ENCODE measurements at regions not wholly inside any gene's neighbourhood (a gene's known extent, or its start where the extent isn't known, plus 50 kb on each side); places are given as distances from the start of the nearest gene placed in this dataset.

DNA sequence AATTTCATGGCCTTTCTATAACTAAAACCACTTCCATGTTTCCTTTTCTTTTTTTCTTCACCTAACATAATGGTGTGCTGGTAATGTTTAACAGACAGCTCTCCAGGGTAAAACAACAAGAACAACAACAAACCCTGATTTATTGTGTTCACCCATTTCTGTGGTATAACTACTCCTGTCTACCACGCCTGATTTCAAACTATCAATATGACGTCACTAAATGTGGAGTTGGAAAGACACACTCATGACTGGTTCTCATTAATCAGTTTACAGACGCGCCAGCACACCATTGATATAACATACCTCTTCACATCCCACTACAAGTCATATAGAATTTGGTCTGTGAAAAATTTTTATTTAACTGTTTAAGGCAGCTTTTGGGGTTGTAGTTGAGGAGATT, 142.9 kb downstream of the ARRDC3 start:
- DNase-seq: no peak

DNA sequence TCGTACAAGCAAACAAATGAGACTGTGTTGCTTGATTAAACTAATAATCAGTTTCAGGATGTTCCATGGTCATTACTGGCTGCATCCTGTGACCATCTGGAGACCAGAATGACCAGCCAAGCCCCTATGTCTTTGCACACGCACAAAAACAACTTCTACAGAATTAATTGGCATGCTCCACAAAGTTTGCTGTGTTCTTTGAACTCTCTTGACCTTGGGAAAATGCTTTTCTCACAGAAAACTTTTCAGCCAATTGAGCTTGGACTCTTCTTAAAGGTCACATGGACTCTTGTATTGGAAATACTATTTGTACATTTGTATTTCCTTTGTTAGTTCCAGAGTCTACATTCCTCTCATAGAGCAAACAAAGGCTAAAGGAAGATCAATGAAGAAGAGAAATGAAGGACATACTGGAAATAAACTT, 147.8 kb downstream of the ARRDC3 start:
- DNase-seq: no peak

DNA sequence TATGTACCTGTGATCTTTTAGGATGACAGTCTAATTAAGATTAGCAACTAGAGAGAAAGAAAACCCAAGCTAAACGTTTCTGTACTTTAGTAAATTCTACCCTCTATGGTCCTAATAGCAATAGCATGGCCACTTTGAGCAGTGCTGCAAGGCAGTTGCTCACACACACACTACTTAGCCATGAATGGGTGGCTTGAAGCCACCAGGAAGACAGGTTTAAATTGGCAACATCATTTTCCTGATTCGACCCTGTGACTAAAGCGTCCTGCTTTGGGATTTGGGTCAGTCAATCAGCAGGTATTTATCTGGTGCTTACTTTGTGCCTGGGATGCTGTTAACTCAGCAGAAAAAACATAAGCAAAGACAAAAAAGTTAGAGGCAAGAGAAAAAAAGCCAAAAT, 150.6 kb downstream of the ARRDC3 start:
- no peak for DNase-seq

DNA sequence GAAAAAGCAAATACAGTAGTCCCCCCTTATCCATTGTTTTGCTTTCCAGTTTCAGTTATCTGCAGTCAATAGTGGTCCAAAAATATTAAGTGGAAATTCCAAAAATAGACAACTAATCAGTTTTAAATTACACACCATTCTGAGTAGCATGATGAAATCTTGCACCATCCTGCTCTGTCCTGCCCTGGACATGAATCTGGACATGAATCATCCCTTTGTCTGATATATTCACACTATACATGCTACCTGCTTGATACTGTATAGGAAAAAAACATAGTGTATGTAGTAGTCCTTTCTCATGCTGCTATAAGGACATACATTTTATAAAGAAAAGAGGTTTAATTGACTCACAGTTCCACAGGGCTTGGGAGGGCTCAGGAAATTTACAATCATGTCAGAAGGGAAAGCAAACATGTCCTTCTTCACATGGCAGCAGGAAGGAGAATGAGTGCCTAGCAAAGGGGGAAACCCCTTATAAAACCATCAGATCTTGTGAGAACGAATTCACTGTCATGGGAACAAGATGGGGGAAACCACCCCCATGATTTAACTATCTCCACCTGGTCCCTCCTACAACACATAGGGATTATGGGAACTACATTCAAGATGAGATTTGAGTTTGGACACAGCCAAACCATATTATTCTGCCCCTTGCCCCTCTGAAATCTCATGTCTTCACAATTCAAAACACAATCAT, 153.9 kb downstream of the ARRDC3 start:
- no peak for DNase-seq

DNA sequence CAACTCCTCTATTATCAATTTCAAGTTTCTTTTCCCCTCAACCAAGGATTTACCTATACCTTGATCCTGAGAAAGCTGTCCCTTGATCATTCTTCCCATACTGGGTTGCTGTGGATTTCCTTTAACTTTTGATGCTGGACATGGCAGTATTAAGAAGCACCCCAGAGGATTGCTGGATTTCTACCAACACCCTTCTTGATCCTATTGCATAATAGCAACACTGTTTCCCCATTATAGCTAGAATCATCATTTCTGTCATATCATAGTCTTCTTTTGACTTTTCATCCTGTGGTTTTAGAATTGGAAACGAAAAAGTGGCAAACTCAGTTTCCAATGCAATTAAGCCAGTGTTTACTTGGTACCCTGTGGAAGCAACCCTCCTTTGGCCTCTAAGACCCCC, 154.9 kb downstream of the ARRDC3 start:
- no peak for DNase-seq

DNA sequence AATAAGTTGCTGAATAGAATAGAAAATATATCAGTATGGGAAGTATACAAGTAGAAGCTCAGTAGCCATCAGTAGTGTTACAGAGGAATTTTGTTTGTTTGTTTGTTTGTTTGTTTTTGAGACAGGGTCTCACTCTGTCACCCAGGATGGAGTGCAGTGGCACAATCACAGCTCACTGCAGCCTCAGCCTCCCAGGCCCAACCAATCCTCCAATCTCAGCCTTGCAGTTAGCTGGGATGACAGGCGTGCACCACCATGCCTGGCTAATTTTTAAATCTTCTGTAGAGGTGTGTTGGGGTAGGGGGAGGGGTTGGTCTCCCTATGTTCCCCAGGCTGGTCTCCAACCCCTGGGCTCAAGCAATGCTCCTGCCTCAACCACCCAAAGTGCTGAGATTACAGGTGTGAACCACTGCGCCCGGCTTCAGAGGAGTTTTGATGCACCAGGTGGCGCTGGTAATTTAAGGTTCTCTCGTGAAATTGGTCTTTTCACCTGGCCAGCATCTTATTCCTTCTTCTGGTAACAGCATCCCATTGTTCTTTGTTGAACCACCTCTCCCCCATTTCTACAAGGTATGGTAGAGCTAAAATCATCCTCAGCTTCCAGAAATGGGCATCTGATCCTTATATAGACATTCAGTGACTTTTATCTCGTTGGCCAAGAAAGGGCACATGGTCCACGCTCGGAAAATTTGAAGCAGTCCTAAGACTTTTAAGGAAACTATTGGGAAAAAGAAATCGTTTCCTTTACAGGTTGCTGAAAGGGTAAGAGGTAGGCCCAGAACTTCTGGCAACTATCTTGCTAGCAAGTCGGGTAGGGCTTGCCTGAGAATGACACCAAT, 157.1 kb downstream of the ARRDC3 start:
- peak; percentile 44 for DNase-seq

DNA sequence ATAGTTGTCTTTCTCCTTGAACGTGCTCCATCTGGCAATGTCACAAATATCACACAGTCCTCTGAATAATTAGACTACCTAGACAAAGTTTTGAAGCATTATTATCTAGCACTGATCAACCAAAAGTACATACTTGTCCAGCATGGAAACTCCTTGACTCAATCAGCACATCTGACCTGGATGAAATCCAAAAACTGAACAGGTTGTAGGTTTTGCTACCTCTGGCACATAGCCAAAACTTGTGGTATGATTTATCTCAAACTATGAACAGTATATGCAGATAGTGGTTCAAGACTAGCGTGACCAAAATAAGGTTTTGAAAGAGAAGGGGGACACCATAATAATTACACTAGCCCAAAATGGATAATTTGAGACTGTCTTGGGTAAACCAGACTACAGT, 158.1 kb downstream of the ARRDC3 start:
- peak; percentile 33 for DNase-seq

DNA sequence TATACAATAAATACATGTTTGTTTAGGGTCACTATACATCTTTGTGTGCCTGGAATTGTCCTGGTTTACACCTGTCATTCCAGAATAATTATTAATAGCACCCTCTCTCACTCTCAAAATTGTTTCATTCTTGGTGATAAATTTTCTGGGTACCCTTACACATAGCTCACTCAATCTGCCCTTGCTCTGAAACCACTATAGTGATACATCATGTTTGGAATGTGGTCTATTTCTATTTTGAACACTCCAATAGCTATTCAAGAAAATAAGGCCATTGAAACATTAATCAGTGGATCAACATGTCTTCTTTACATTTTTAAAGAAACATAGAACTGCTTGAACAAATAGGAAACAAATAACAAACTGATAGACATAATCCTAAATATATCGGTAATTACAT, 158.7 kb downstream of the ARRDC3 start:
- no peak for DNase-seq

DNA sequence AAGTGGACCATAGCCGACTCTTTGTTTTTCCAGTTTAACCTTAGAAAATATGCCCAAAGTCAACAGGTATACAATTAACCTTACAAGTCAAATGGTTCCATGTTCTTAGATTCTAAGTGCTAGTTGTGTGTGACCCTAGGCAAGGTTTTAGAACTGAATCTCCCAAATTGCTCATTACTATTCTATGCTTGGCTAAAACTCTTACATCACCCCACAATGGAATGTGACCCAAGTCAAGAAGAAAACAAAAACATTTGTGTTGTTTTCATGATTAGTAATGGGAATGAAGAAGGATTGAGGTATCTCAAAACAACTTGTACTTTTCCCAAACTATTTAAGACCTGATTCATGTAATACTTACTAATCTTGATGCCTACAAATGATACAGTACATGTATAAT, 159.2 kb downstream of the ARRDC3 start:
- no peak for DNase-seq

DNA sequence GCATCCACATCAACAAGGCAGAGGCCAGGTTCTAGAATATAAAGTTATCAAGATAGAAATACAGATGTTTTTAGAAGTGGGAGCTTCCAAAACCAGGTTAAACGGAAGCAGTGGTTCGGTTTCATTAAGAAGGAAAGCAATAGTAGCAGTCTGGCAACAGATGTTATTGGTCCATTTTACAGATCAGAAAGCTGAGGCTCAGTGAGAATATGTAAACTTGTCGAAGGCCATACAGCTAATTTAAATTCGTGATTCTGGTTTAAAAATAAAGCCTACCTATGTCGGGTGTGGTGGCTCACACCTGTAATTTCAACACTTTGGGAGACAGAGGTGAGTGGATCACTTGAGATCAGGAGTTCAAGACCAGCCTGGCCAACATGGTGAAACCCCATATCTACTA, 160.6 kb downstream of the ARRDC3 start:
- no peak for DNase-seq

DNA sequence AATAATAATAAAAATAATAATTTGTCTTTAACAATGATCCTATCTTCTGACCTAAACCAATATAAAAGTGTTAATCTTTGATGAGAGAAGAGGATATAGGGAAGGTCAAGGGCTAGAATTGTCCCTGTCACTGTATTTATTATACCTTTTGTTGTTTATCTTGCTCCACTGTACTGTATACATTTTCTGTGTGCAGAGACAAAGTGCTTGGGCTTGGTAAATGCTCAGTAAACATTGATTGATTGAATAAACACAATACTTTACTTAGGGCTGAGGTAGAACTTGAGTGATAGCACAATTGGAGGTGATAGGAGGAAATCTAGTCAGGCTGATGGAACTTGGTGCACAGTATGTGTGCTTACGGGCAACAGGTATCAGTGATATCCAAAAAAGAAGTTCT, 161.2 kb downstream of the ARRDC3 start:
- DNase-seq: no peak

DNA sequence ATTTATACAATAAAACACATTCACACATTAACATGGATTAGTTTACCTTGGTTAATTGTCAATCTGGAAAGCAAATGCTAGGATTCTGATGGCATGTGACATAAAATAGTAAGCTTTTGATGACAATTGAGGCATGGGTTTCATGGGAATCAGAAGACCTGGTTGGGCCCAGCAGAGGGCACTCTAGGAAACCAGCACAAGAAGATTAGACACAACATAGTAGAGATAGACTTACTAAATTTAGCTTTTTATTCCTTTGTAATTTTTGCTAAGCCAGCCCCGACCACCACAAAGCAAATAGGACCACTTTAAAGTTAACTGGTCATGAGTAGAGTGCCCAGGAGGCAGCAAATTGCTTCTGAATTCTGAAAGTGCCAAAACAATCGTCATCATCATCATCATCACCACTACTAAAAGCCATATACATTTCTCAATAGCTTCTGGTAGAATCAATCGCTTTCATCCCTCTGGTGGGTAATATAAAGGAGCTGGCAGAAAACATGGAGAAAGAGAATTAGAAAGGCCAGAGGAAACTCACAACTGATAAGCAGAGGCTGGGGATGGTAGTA, 163.2 kb downstream of the ARRDC3 start:
- DNase-seq: no peak

DNA sequence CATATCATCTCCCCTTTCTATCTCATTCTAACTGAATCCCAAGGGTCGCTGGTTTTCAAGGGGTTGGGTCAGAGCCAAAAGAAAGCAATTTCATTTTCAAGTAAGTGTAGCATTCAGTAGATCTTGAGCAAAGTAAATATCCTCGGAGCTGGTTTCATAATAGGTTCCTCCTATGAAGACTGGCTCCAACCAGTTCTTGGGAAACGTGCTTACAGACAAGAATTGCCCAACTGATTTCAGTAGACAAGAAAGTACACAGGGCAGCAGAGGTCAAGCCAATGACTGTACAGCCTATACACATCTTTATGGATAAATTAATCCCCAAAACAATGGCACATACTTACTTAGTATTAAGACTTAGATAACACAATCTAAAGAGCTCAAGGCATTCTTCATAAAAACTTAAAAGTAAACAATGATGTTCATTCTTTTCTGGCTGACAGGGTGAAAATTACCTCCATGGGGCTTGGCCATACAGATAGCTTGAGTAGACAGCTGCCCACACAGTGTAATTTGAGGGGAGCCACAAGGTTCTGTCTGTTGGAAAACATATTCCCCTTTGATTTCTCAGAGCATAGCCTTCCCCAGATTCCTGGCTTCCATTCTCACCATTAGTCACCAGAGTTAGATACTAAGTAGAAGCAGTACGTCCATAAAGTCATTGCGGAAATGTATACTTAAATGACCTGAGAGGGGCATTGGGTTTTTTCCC, 163.9 kb downstream of the ARRDC3 start:
- DNase-seq: peak; percentile 38

DNA sequence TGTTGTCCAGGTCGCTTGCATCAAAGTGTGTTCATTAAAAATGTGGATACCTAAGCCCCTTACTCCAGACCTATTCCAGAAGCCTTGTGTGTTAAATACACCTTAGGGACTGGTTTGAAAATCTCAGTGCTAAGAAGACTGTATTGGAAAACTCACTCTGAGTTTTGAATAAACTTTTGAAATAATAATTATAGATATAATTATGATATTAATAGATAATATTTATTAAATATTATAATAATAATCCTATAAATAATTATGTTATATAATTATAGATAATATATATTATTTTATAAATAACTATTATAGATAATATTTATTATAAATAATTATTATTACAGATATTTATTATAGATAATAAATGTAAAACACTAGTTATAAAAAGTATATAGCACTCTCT, 165.3 kb downstream of the ARRDC3 start:
- no peak for DNase-seq

DNA sequence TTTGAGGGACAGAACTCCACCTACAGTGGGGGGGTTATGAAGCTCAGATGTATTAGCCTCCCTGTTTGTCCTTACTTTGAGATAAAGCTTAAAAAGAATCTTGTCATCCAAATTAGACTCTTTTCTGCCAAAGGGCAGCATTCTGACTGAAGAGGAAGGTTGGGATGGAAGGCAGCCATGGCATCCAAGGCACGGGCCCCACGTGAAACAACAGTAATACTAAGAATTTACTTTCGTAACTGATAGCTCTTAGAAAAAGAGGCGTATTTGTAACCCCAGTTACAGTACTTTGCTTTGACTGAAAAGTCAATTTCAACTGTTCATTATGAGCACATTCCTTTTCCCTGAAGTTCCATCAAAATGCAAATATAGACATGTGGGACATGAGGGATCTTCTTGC, 168.5 kb downstream of the ARRDC3 start:
- DNase-seq: no peak
